D721Med (cell line): ENCODE measurements at regions not wholly inside any gene's neighbourhood (a gene's known extent, or its start where the extent isn't known, plus 50 kb on each side); places are given as distances from the start of the nearest gene placed in this dataset.
A peak's percentile ranks its signal among the peaks of the same experiment; 100 is the strongest.

Experiments used
- DNase-seq: peaks from one replicate; pipeline ENCODE4 v3.0.0; 2011; ENCODE audit warnings: low spot score; ENCODE audit not compliant: insufficient read length
- FAIRE-seq: peaks from 2 replicates; lab custom pipeline; 2011; peaks lifted over from hg19 to GRCh38; lab: Jason Lieb, UNC
- TF ChIP-seq, protein P1 (sequence below): IDR thresholded peaks from 2 replicates; pipeline ENCODE4 v1.5.1; 2012; ENCODE audit warnings: mild to moderate bottlenecking, control low read depth; ENCODE audit not compliant: insufficient read depth; ENCODE audit errors: missing control alignments

DNA sequence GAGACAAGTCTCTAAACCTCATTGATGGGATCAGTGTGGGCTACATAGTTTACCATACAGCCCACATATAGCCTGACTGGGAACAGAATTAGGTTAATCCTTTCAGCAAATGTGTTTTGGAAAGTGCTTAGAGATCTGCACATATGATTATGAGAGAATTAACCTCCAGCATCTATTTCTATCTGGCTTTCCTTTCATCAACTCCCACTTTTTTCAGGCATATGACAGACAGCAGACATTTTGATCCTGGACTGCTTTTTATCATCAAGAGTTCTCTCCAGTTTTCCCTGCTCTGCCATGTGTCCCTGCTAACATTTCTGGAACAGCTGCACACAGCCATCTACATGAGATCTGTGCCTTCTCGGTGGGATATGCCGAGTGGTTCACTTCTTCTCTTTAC lies 139.5 kb upstream of the LRP1B start:
- FAIRE-seq: peak; percentile 87

DNA sequence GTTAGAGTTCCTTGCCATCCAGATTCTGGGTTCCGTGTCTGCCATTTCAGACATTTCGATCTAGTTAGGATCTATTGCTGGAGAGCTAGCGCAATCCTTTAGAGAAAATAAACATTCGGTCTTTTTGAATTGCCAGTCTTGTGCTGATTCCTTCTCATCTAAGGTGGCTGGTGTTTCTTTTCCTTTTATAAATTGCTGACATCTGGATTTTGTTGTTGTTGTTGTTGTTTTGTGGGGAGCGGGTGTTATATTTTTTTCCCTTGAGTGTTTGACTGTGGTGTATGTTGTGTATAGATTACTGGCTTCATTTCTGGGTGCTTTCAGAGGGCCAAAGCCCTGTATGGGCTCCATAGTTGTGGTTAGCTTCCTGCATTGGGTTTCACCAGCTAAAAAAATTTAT lies 128.5 kb upstream of the LRP1B start:
- DNase-seq: no peak
- no peak for FAIRE-seq
- TF ChIP-seq, protein P1, sequence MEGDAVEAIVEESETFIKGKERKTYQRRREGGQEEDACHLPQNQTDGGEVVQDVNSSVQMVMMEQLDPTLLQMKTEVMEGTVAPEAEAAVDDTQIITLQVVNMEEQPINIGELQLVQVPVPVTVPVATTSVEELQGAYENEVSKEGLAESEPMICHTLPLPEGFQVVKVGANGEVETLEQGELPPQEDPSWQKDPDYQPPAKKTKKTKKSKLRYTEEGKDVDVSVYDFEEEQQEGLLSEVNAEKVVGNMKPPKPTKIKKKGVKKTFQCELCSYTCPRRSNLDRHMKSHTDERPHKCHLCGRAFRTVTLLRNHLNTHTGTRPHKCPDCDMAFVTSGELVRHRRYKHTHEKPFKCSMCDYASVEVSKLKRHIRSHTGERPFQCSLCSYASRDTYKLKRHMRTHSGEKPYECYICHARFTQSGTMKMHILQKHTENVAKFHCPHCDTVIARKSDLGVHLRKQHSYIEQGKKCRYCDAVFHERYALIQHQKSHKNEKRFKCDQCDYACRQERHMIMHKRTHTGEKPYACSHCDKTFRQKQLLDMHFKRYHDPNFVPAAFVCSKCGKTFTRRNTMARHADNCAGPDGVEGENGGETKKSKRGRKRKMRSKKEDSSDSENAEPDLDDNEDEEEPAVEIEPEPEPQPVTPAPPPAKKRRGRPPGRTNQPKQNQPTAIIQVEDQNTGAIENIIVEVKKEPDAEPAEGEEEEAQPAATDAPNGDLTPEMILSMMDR: no peak

More for the DNA sequence above, 139.5 kb upstream of the LRP1B start:
- TF ChIP-seq, protein P1: no peak
- DNase-seq: no peak

DNA sequence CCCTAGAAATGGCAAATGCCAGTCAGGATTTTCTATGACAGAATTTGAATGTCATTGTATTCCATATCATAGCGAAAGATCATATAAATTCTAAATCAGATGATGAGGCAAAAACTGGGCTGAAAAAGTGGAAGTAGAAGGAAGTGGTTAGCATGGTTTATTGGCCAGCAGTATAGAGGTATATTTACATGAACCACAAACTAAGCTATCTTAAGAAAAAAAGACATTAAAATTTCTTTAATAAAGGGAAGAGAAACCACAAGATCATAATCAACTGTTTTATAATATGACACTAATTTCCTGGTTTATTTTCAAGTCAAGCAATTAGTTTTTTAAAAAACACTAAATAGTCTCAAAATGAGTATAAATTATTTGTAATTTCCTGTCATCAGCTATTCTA lies 123.2 kb upstream of the LRP1B start:
- FAIRE-seq (no peak), DNase-seq (no peak)
- TF ChIP-seq, protein P1: no peak

DNA sequence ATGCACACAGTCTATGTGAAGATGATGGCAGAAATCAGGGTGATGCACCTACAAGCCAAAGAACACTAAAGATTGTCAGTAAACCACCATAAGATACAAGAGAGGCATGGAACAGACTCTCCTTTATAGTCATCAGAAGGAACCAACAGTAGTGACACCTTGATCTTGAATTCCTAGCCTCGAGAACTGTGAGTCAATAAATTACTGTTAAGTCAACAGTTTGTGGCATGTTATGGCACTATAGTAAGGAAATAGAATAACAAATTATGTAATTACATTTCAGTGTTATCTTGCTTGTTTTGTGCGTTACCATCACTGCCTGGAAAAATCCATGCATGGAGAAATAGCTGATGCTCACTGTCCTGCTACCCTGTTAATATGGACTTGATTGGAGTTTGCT lies 110.2 kb upstream of the LRP1B start:
- TF ChIP-seq, protein P1: no peak
- no peak for FAIRE-seq
- DNase-seq: no peak

DNA sequence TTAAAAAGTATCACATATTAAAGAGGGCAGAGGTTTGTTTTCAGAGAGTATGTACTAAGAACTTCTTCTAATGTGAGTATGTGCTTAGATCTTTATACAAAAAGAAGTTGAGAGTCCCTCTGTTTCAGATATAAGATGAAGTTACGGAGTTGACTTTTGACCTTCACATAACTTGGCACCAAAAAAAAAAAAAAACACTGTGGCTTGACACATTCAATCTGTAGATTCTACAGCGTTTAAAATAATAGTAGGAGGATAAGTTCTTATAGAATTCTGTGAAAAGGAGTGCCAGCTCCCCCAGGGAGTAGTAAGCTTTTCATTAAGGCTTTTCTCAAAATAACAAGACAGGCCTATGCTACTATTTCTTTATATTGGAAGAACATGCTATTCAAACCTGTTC lies 105.4 kb upstream of the LRP1B start:
- no peak for DNase-seq
- TF ChIP-seq, protein P1: no peak
- no peak for FAIRE-seq

DNA sequence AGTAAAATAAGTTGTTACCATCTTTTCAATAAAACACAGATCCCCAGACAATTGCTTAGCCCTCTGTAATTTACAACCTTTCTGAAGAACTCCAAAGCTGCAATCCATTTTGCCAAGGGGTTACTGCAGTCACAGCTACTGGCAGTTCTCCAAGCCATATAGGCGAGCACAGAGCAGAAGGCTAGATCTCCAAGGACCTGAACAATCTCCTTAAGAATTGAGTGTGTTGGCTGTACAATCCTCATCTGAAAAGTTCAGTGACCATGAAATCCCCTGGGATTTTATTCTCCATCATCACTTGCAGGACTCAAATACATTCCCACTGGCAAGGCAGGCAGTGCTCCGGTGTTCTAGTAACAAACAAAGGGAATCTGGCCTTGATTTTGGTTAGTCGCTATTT lies 103.9 kb upstream of the LRP1B start:
- no peak for FAIRE-seq
- TF ChIP-seq, protein P1: no peak
- DNase-seq: no peak

DNA sequence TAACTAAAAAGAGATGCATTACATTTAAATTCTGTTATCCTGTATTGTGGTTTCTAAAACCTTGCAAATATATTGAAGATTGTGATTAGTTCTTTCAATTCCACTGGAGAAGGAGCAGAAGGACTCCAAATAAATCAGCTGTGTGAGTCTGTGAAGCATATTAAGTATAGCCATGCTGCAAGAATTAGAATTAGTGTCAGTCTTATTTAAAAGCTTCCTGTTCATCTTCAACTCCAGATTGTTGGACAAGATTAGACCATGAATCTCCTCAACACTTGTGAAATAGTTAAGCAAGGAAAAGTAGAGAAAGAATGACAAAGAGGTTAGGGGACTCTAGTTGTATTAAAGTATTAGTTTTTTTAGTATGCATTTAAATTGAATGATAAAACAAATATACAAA lies 92.5 kb upstream of the LRP1B start:
- TF ChIP-seq, protein P1: no peak
- FAIRE-seq (peak; percentile 55), DNase-seq (no peak)
